Activated CD4-positive, alpha-beta memory T cell treated with anti-CD3 and anti-CD28 coated beads, Interleukin-2, amount 10 ng/mL, durations not matched to agents 7 days and 5 days (primary cell): ENCODE measurements at regions not wholly inside any gene's neighbourhood (a gene's known extent, or its start where the extent isn't known, plus 50 kb on each side); places are given as distances from the start of the nearest gene placed in this dataset.
"Not testable (repeated sequence)": the region's sequence is repeated elsewhere in the genome, so short reads cannot be mapped to it uniquely, and the experiment has no call there.

ENCODE experiments used
- CTCF ChIA-PET: fragments of 350-600 bp; sonication (Branson Sonifier 250); formaldehyde crosslinking; loops from one replicate; lab custom pipeline; 2021; ENCODE audit warnings: antibody characterized with exemption, inconsistent platforms; lab: Charles Lee
- POLR2A ChIA-PET: fragments of 350-600 bp; sonication (Branson Sonifier 250); formaldehyde crosslinking; loops from one replicate; lab custom pipeline; 2021; ENCODE audit warnings: antibody characterized with exemption; lab: Charles Lee
- DNase-seq: peaks from one replicate; pipeline ENCODE4 v3.0.0-alpha.2; 2020
- H3K27ac Mint-ChIP-seq: one replicate; pipeline ENCODE4 v1.8.0; 2021; ENCODE audit warnings: mild to moderate bottlenecking, mixed read lengths
- H3K27me3 Mint-ChIP-seq: one replicate; pipeline ENCODE4 v1.8.0; 2021; ENCODE audit warnings: mixed read lengths
- H3K36me3 Mint-ChIP-seq: one replicate; pipeline ENCODE4 v1.8.0; 2021; ENCODE audit warnings: low read depth, mixed read lengths
- H3K4me1 Mint-ChIP-seq: one replicate; pipeline ENCODE4 v1.8.0; 2021; ENCODE audit warnings: mixed read lengths
- H3K4me3 Mint-ChIP-seq: one replicate; pipeline ENCODE4 v1.8.0; 2021; ENCODE audit warnings: mild to moderate bottlenecking, mixed read lengths
- H3K9me3 Mint-ChIP-seq: one replicate; pipeline ENCODE4 v1.8.0; 2021; ENCODE audit warnings: mixed read lengths

GRCh38 chr3:103513003-103513402 is 1078.2 kb downstream of the ZPLD1 start:
- Mint-ChIP-seq H3K4me3 (no peak overlapping the region), H3K4me1 (no peaks in the 10 kb centered on the region), H3K27me3 (no peaks in the 10 kb centered on the region), H3K9me3 (no peaks in the 10 kb centered on the region), H3K36me3 (no peaks in the 10 kb centered on the region), H3K27ac (no peak overlapping the region)
- CTCF ChIA-PET: interaction anchor here (1.0 kb wide), 1 partner anchor 839 kb away, joined by 3 read pairs; no protein-coding TSS in a partner anchor
- DNase-seq: no peak
- POLR2A ChIA-PET: no interaction called here

GRCh38 chr3:103515116-103515515 is 1080.3 kb downstream of the ZPLD1 start:
- Mint-ChIP-seq H3K27me3 (no peaks in the 10 kb centered on the region), H3K27ac (no peak overlapping the region), H3K36me3 (no peaks in the 10 kb centered on the region), H3K9me3 (no peaks in the 10 kb centered on the region), H3K4me1 (no peaks in the 10 kb centered on the region), H3K4me3 (no peak overlapping the region)
- DNase-seq: no peak
- ChIA-PET POLR2A (no interaction called here), CTCF (no interaction called here)

GRCh38 chr3:103516950-103517349 is 1082.1 kb downstream of the ZPLD1 start:
- Mint-ChIP-seq H3K36me3 (no peaks in the 10 kb centered on the region), H3K27me3 (no peaks in the 10 kb centered on the region), H3K4me1 (no peaks in the 10 kb centered on the region), H3K4me3 (no peak overlapping the region), H3K9me3 (peaks cover 2% of the 10 kb centered on the region), H3K27ac (no peak overlapping the region)
- ChIA-PET CTCF (no interaction called here), POLR2A (no interaction called here)
- no peak for DNase-seq

GRCh38 chr3:103531327-103531726 is 1096.5 kb downstream of the ZPLD1 start:
- H3K36me3 Mint-ChIP-seq, H3K27me3 Mint-ChIP-seq, H3K4me1 Mint-ChIP-seq, H3K9me3 Mint-ChIP-seq, POLR2A ChIA-PET, H3K4me3 Mint-ChIP-seq, CTCF ChIA-PET, H3K27ac Mint-ChIP-seq, DNase-seq: not testable (repeated sequence)

- ChIA-PET CTCF (no interaction called here), POLR2A (no interaction called here)
These were observed 1098.2 kb downstream of the ZPLD1 start for GRCh38 chr3:103532986-103533385.

GRCh38 chr3:103554451-103554850 is 1119.6 kb downstream of the ZPLD1 start:
- no peak overlapping the region for H3K27ac Mint-ChIP-seq
- H3K9me3 Mint-ChIP-seq: peaks cover 5% of the 10 kb centered on the region
- H3K36me3 Mint-ChIP-seq: no peaks in the 10 kb centered on the region
- H3K4me1 Mint-ChIP-seq: no peaks in the 10 kb centered on the region
- H3K27me3 Mint-ChIP-seq: no peaks in the 10 kb centered on the region
- DNase-seq: no peak
- H3K4me3 Mint-ChIP-seq: no peak overlapping the region
- POLR2A ChIA-PET: no interaction called here
- CTCF ChIA-PET: no interaction called here

More at GRCh38 chr3:103532986-103533385, 1098.2 kb downstream of the ZPLD1 start:
- no peaks in the 10 kb centered on the region for H3K4me1 Mint-ChIP-seq
- H3K36me3 Mint-ChIP-seq: no peaks in the 10 kb centered on the region
- no peak overlapping the region for H3K27ac Mint-ChIP-seq
- H3K4me3 Mint-ChIP-seq: no peak overlapping the region
- H3K9me3 Mint-ChIP-seq: no peaks in the 10 kb centered on the region
- no peaks in the 10 kb centered on the region for H3K27me3 Mint-ChIP-seq
- DNase-seq: no peak

GRCh38 chr3:103564116-103564515 is 1129.3 kb downstream of the ZPLD1 start:
- H3K27ac Mint-ChIP-seq, CTCF ChIA-PET, H3K4me1 Mint-ChIP-seq, H3K36me3 Mint-ChIP-seq, H3K9me3 Mint-ChIP-seq, DNase-seq, POLR2A ChIA-PET, H3K27me3 Mint-ChIP-seq, H3K4me3 Mint-ChIP-seq: not testable (repeated sequence)

GRCh38 chr3:103585809-103586208 is 1151.0 kb downstream of the ZPLD1 start:
- Mint-ChIP-seq H3K4me1 (no peaks in the 10 kb centered on the region), H3K27ac (no peak overlapping the region), H3K36me3 (no peaks in the 10 kb centered on the region), H3K27me3 (no peaks in the 10 kb centered on the region), H3K4me3 (no peak overlapping the region), H3K9me3 (no peaks in the 10 kb centered on the region)
- ChIA-PET CTCF (no interaction called here), POLR2A (no interaction called here)
- DNase-seq: no peak

GRCh38 chr3:103589770-103590169 is 1155.0 kb downstream of the ZPLD1 start:
- no peaks in the 10 kb centered on the region for H3K36me3 Mint-ChIP-seq
- POLR2A ChIA-PET: no interaction called here
- no peak for DNase-seq
- no peaks in the 10 kb centered on the region for H3K27me3 Mint-ChIP-seq
- H3K4me3 Mint-ChIP-seq: no peak overlapping the region
- H3K27ac Mint-ChIP-seq: no peak overlapping the region
- H3K4me1 Mint-ChIP-seq: no peaks in the 10 kb centered on the region
- no peaks in the 10 kb centered on the region for H3K9me3 Mint-ChIP-seq
- CTCF ChIA-PET: no interaction called here

GRCh38 chr3:103600844-103601243 is 1166.0 kb downstream of the ZPLD1 start:
- POLR2A ChIA-PET: no interaction called here
- Mint-ChIP-seq H3K27ac (no peak overlapping the region), H3K4me1 (no peaks in the 10 kb centered on the region)

GRCh38 chr3:103601666-103602065 is 1166.9 kb downstream of the ZPLD1 start:
- POLR2A ChIA-PET: no interaction called here
- CTCF ChIA-PET: no interaction called here
- DNase-seq: no peak
- no peak overlapping the region for H3K4me3 Mint-ChIP-seq
- H3K9me3 Mint-ChIP-seq: peaks cover 18% of the 10 kb centered on the region
- no peaks in the 10 kb centered on the region for H3K4me1 Mint-ChIP-seq
- no peaks in the 10 kb centered on the region for H3K27me3 Mint-ChIP-seq
- H3K36me3 Mint-ChIP-seq: no peaks in the 10 kb centered on the region
- H3K27ac Mint-ChIP-seq: no peak overlapping the region

More at GRCh38 chr3:103600844-103601243, 1166.0 kb downstream of the ZPLD1 start:
- Mint-ChIP-seq H3K4me3 (no peak overlapping the region), H3K36me3 (no peaks in the 10 kb centered on the region), H3K9me3 (peaks cover 17% of the 10 kb centered on the region), H3K27me3 (no peaks in the 10 kb centered on the region)
- CTCF ChIA-PET: no interaction called here
- DNase-seq: no peak

- no peak overlapping the region for H3K27ac Mint-ChIP-seq
- H3K4me3 Mint-ChIP-seq: no peak overlapping the region
- POLR2A ChIA-PET: no interaction called here
These were observed 1174.7 kb downstream of the ZPLD1 start for GRCh38 chr3:103609472-103609871.

GRCh38 chr3:103613397-103614156 is 1178.8 kb downstream of the ZPLD1 start:
- Mint-ChIP-seq H3K4me3 (no peak overlapping the region), H3K27me3 (no peaks in the 10 kb centered on the region), H3K9me3 (no peaks in the 10 kb centered on the region), H3K4me1 (no peaks in the 10 kb centered on the region), H3K27ac (no peak overlapping the region), H3K36me3 (no peaks in the 10 kb centered on the region)
- no peak for DNase-seq
- POLR2A ChIA-PET: no interaction called here
- CTCF ChIA-PET: no interaction called here

More at GRCh38 chr3:103609472-103609871, 1174.7 kb downstream of the ZPLD1 start:
- CTCF ChIA-PET: no interaction called here
- no peak for DNase-seq
- Mint-ChIP-seq H3K9me3 (peaks cover 6% of the 10 kb centered on the region), H3K27me3 (no peaks in the 10 kb centered on the region), H3K36me3 (no peaks in the 10 kb centered on the region), H3K4me1 (no peaks in the 10 kb centered on the region)

GRCh38 chr3:103614719-103615118 is 1179.9 kb downstream of the ZPLD1 start:
- Mint-ChIP-seq H3K27ac (no peak overlapping the region), H3K4me3 (no peak overlapping the region), H3K4me1 (no peaks in the 10 kb centered on the region), H3K27me3 (no peaks in the 10 kb centered on the region), H3K9me3 (no peaks in the 10 kb centered on the region), H3K36me3 (no peaks in the 10 kb centered on the region)
- no peak for DNase-seq
- ChIA-PET POLR2A (no interaction called here), CTCF (no interaction called here)
